HG03575 (cell line): ENCODE measurements at regions not wholly inside any gene's neighbourhood (a gene's known extent, or its start where the extent isn't known, plus 50 kb on each side); places are given as distances from the start of the nearest gene placed in this dataset.
"Not testable (repeated sequence)": the region's sequence is repeated elsewhere in the genome, so short reads cannot be mapped to it uniquely, and the experiment has no call there.

Experiments used
- ATAC-seq: cut with Tn5 transposase; IDR thresholded peaks from one replicate; pipeline ENCODE4 v1.9.1; 2021; ENCODE audit not compliant: unreplicated experiment, insufficient number of reproducible peaks, low FRiP score; ENCODE audit errors: extremely low read depth

DNA sequence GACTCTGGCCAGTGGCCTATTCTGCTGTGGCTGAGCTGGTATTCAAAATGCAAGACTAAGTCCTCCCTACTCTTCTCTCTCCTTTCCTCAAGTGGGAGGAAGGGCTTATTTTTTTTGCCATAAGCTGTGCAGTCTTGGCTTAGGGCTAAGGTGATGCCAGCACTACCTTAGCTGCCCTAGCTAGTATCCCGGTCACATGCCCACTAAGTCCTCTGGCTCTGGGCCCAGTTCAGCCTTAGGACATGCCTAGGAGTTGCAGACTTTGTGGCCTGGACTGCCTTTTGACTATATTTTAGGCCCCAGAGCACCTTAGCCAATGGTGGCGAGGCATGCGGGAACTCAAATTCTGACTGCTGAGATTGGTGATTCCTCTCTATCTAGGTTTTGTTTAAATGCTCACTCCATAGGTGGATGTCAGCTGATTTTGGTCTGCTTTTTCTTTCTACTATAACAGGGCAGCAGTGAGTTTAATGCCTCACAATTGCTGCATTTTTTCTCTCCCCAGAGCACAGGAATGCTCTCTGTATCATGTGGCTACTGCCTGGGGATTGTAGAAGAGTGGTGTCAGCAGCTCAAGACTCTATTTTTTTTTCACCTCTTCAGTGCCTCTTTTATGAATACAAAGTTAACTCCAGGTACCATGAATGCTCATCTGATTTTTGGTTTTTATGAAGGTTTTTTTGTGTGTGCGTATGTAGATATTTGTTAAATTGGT is 472.9 kb upstream of the GRID2 start:
- ATAC-seq, result no peak

DNA sequence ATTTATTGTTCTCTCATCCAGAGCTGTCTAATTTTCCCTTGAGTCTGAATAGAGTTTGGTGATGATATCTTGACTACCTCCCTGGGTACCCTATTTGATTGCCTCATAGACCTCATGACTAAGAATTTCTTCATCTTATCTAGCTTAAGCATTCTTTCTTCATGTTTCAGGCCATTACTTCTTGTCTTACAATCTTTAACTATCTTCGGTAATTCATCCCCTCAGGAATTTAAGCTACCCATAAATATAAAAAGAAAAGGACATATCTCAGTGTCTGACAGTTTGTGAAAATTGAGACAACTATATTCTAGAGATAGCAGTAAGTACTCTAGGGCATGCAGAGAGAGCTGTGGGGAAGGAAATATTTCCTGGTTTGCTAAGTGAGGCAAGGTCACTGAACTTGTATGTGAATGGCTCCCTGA is 466.1 kb upstream of the GRID2 start:
- ATAC-seq, result no peak

DNA sequence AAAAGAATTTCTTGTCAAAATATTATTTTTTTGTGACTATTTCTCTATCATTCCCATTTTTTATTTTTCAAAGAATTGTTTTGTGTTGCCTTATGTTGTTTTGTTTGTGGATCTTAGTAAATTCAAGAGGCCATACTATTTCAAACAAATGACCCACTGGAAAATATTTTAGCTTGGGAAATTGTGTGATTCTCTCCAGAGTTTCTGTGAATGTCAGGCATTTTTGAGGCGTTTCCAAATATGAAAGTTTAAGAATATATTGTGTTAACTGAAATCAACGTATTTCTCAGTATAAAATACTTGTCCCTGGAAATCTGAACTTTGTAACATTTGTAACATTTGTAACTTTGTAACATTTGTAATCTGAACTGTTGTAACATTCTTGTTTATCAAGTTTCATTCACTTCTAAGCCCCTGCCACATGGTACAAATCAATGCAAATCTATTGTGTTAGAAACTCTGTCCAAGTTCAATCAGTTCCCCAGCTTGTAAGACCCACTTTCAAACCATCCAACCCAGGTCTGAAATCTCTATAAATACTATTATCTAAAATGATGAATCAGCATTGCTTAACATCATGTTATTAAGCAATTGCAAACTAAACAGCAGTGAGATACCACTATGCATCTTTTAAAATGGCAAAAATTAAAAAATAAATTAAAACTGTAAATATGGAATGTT is 465.4 kb upstream of the GRID2 start:
- ATAC-seq, result no peak

DNA sequence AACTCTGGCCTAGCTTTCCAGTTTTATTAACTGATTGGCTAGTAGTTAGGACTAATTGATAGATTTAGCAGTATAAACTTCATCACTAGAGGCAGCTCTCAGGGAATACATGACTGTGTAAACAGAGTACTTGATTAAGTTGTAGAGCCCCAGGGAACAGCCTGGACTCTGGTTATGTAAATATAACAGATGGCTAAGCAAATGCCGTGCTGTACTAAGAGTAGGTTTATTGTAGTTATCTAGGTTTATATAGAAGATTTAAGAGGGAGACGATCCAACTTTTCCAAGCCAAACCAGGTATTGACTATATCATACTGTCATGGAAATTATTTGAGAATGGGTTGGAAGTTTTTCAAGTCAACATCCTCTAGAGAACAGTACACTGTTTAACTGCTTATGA is 463.4 kb upstream of the GRID2 start:
- no peak for ATAC-seq

DNA sequence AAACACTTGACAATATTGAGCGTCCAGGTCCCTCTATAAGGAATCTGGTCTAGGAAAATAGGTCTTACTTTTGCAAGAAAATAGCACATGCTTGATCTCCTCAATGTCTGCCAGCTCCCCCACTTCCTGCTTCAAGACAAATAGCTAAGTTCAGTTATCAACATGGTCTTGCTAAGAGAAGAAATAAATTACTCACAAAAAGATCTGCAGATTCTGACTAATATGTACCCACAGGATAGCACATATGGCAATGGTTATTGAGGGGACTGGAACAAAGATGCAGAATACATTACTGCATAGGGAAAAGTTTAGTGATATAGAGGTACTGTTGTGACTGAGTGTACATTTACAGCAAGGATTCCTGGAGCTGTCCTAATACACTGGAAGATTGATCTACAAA is 457.5 kb upstream of the GRID2 start:
- no peak for ATAC-seq

DNA sequence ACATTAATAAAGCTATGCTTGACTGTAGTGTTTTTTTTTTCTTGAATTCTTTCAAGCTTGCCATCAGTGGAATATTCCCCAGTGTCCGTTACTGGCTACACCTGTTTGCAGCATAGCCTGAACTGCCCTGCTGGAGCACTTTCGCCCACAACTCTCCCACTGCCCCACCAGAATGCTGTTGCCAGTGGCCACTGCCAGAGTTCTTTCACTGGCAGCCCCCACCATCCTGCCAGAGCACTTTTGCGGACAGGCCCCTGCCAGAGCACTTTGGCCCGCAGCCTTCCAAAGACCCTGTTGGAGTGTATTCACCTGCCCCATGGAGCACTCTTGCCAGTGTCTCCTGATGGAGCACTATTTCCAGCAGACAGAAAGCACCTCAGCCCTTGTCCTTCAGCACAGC is 452.3 kb upstream of the GRID2 start:
- no peak for ATAC-seq

DNA sequence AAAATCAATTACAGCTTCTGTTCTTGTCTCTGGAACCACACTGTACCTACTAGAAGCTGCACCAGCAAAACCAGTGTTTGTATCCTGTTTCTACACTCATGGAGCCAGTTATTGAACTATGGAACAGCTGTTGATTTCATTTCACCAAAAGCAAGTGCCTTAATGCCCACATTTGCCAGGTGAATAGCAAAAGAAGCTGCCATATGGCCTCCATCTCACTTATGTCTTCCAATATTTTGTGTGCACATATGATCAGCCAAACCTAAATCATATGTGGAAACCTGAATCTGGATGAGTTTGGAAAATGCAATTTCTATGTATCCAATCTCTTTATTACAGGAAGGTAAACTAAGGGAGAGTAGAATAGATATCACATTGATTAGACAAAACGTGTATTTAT is 415.8 kb upstream of the GRID2 start:
- ATAC-seq, result no peak

DNA sequence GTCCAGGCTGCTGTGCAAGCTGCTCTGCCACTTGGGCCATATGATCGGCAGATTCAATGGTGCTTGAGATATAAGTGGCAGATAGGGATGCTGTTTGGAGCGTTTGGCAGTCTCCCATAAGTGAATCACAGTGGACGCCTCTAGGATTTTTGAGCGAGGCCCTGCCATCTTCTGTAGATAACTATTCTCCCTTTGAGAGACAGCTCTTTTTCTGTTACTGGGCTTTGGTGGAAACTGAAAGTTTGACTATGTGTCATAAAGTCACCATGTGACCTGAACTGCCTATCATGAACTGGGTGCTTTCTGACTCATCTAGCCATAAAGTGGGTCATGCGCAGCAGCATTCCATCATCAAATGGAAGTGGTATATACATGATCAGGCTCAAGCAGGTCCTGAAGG is 412.5 kb upstream of the GRID2 start:
- not testable (repeated sequence) for ATAC-seq

DNA sequence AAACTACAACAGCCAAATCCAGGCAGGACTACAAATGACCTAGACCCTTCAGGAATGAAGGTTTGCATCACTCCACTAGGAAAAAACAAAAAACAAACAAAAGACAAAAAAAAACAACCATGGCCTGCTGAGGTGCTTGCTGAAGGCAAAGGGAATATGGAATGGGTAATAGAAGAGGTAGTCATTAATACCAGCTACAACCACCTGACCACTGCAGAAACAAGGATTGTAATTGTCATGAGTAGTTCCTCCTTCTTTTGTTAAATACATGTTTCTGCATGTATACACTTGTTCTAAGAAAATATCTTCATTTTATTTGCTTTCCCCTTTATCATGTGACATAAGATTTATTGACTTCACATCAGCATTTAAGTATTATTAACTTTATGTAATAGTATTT is 409.8 kb upstream of the GRID2 start:
- no peak for ATAC-seq

DNA sequence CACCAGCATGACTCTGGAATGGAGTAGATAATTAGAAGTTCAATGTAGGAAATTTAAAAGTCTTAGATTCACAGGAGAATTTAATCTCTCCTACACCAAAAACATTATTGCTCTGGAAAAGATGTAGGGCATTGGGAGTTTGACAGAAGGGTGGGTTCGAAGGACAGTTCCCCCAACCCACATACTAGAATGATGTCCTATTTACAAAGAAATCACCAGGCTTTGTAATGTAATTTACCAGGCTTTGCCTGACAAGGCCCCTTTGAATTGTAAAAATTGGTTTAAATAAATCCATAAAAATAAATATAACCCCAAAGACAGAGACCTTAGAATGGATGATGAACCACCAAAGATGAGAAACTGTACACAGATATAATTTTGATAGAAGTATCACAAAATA is 399.2 kb upstream of the GRID2 start:
- no peak for ATAC-seq

DNA sequence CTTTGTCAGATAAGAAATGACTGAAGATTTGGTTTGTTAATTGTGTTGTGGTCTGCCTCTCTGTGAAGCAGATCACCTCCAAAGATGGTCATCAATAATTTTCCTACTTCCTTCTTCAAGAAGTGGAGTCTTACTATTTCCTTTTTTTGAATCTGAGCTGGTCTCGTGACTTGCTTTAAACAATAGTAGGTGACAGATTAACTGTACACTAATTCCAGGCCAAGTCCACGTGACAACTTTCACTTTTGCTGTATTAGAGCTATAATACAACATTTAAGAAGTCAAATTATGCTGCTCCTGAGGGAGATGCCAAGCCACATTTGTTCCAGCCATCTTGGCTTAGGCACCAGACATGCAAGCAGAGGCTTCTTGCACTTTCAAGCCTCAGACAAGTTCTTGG is 393.8 kb upstream of the GRID2 start:
- no peak for ATAC-seq

DNA sequence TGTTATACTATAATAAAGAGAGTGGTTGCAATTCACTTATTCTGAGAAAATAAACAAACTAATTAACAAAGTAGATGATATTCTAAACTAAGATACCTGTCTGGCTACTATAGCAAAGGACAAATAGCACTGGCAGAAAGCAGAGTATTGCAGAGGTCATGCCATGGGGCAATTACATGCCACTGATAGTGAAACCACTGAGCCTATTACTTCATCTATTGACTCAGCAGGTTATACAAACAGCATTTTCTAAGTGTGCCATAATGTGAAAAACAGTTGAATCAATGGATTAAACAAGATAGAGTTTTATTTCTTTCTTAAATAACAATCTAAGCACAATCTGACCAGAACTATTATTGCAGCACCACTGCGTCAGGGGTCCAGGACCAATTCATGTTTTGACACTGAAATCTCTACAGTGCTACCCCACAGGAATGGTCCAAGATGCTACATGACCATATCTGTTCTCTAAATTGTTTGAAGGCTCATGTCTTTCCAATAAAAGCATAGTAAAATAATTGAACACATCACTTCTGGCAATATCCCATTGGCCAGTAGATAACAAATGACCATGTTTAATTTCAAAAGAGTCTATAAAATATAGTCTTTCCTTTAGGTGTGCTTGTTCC is 389.5 kb upstream of the GRID2 start:
- no peak for ATAC-seq

DNA sequence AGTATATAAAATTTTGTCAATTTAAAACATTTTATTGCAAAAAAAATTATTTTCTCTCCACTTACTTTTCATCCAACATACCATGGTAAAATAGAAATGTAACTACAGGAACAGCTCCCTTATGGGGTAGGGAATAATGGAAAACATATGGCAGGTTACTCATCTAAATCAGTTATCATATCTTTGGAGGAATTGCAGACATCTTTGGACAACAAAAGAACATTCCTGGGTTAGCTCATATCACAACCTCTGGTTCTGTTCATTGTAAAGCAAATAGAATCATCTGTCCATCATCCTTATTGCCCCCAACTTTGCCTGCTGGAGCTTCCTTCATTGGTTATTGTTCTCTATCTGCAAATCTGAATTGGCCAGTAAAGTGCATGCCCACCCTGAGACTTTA is 387.5 kb upstream of the GRID2 start:
- ATAC-seq, result no peak

DNA sequence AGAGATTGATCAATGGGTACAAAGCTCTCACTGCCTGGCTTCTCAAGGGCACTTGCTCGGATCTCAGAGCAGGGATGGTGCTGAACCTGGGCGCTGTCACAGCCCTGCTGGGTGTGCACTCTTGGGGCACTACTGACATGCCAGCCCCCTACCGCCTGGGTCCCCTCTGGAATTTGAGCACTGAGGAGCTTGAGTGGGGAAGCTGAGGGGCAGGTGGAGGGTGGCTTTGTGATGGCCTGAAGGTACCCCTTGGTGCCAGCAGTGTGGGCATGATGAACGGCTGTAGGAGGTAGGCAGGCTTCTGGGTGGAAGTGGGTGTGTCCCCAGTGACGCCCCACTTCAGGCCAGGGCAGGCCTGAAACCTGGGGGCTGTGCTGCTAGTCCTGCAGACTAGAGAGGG is 379.1 kb upstream of the GRID2 start:
- ATAC-seq, result no peak

DNA sequence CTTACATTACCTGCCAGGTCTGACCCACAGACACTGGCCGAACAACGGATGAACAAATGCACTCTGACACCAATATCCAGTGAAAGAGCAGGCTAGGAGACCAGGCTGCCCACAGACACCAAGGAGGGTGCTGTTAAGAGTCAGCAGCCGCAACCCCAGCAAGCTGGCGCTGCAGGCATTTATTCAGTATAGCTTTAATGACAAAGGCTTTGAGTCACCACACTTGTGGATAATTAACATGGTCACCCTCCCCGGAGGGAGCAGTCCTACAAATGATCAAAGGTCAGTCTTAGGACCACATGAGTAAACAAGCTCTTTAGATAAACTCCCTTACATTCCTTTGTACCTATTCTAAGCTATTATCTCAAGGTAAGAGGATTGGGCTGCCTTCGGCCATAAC is 368.5 kb upstream of the GRID2 start:
- no peak for ATAC-seq

DNA sequence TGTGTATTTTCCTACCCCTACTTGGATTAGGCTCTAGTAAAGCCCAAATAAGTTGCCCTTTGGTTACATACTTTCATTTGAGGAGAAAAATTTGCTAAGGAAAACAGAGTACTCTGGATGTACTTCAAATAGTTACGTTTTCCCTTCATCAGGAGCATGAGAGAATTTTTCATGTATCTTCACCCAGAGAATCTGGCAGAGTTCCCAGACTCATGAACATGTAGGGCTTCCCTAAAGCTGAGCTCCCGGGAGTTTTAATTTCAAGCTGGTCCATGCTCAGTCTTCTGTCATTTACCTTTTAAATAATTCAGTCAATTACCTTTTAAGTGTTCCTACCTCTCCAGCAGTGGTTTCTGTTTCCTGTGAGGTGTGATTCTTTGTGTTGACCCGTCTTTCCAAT is 367.5 kb upstream of the GRID2 start:
- ATAC-seq, result no peak

DNA sequence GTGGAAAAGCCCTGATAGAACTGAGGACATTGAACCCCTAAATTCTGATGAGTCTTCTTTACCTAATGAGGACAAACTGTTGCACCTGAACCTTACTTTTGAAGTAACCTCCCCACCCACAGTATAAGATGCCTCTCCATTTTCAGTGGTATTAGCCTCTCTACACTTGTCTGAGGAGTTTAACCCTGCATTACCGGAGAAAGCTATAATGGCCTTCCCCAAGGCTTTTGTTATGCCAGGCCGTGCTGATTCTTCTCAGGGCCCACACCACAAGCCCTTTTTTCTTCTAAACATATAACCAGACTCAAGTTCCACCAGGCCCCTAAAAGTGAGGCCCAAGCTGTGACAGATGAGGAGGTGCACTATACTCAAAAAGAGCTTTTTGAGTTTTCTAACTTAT is 345.8 kb upstream of the GRID2 start:
- no peak for ATAC-seq

DNA sequence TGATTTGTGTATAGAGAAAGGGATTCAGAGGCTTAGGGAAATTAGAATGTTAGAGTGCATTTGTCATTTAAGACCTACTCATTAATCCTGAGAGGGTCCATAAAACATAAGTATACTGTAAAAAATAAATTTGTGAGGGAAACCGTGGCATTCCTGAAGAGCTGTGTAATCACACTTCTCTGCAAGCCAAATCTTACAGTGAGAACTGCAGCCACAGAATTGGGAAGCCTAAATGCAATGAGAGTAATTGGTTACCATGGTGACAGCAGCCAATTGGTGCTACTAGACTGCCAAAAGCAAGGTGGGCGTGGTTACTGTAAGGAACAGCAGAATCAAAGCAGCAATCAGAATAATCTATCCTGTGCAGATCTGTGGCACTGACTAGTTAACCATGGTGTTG is 345.2 kb upstream of the GRID2 start:
- ATAC-seq, result no peak

DNA sequence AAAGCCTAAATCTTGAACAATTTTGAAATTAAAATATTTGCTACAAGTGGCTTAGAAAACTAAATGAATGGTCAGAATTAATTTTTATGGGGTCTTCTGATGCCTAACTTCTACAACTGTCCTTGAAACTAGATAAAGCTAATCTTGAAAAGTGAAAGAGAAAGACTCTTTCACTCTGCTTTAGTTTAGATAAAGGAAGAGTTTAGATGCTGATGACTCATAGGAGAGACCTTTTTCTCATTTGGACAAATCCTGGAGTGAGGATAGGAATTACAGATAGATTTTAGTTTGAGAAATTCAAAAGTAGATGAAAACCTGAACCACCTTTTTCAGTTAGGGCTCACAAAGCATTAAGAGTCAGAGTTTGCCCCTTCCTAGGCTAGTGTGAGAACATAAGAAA is 342.3 kb upstream of the GRID2 start:
- ATAC-seq, result no peak

DNA sequence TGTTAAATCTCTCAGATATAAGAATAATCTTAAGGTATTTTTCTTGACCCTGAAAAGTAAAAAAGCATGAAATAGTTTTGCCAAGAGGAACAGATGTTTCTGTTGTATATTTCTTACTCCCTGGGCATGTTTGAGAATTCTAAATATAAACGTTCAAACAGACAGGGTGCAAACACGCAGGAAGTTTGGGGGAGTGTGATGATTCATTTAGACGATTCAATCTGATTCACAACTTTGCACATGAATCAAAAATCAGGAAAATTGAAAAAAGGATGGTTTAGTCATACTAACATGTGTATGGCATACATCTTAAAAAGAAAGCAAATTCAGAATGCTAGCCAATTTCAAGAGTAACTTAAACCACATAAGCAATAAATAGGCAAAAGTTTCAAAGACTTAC is 340.3 kb upstream of the GRID2 start:
- no peak for ATAC-seq

DNA sequence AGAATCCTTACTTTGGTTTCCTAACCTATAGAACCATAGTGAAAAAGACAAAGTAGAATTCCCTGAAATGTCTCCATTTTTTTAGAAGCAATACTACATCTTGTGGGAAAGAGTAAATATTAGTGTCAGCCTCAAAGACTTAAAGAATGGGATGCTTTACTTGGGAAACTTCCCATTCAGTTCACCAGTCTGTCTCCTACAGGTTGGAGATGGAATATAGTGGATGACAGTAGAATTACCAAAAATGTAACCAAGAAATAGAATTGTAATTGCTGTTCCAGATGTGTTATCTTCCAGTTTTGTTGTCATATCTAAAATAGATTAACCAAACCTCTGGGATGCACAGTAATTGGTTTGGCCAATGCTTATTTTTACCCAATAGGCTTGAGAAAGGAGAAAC is 338.6 kb upstream of the GRID2 start:
- no peak for ATAC-seq
